ENCODE measurements at regions not wholly inside any gene's neighbourhood (a gene's known extent, or its start where the extent isn't known, plus 50 kb on each side); places are given as distances from the start of the nearest gene placed in this dataset.

DNA sequence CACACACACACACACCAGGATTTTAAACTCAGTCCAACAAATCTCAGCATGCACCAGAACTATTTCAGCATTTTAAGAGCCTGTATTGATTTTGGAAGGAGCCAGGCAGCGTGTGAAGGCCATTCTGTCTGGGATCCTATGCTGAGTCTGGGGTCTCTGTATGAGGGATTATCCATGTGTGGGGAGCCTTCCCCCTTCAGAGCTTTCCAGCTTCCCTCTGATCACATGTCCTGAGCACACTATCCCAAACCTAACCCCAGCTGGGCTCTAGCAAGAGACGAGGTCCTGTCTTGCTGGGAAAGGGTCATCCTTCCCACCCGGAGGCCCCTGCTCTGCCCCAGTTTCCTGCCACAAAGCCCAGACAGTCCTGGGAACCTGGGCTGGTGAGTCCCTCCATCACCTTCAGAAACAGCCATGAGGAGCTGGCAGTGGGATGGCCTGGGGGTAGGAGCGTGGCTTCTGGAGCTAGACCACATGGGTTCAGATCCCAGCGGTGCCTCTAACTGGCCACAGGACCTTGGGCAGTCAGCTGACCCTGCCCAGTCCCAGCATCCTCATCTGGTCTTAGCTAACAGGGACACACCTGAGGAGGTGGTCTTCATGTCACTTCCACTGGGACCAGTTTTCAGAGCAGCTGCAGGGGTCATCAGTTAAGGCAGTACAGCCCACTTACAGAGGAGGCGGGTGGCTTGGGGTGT is 79.6 kb upstream of the RET start:
- H3K4me3 ChIP-seq (ENCODE audit: low read depth in 1 of 2, low read length in 2 of 2): no peak overlapping the region
- no peaks in the 10 kb centered on the region for H3K9me3 ChIP-seq (ENCODE audit: insufficient read depth, low read length, severe bottlenecking)
- no peak overlapping the region for H2AFZ ChIP-seq (ENCODE audit: low read depth, low read length)
- no peaks in the 10 kb centered on the region for H3K36me3 ChIP-seq (ENCODE audit: insufficient read depth, low read length)
- no peaks in the 10 kb centered on the region for H3K79me2 ChIP-seq (ENCODE audit: insufficient read depth, low read length)
- no peak overlapping the region for H3K4me2 ChIP-seq (ENCODE audit: insufficient read depth, low read length)
- no peaks in the 10 kb centered on the region for H3K4me1 ChIP-seq (ENCODE audit: insufficient read depth, low read length)
- H4K20me1 ChIP-seq (ENCODE audit: insufficient read depth, low read length): no peaks in the 10 kb centered on the region; the same call in 1 of the 2 replicates
- no peak overlapping the region for H3K9ac ChIP-seq (ENCODE audit: low read depth, low read length)
- ATAC-seq (ENCODE audit: insufficient read depth, low read depth) (no peak), DNase-seq (no peak)
- no peaks in the 10 kb centered on the region for H3K27me3 ChIP-seq (ENCODE audit: insufficient read depth, low read length, poor library complexity)
- no peak for TF ChIP-seq EZH2 (IDR thresholded peaks at IDR 0.05; ENCODE audit: borderline replicate concordance, low read depth, low read length, severe bottlenecking)
- TF ChIP-seq, protein P1, sequence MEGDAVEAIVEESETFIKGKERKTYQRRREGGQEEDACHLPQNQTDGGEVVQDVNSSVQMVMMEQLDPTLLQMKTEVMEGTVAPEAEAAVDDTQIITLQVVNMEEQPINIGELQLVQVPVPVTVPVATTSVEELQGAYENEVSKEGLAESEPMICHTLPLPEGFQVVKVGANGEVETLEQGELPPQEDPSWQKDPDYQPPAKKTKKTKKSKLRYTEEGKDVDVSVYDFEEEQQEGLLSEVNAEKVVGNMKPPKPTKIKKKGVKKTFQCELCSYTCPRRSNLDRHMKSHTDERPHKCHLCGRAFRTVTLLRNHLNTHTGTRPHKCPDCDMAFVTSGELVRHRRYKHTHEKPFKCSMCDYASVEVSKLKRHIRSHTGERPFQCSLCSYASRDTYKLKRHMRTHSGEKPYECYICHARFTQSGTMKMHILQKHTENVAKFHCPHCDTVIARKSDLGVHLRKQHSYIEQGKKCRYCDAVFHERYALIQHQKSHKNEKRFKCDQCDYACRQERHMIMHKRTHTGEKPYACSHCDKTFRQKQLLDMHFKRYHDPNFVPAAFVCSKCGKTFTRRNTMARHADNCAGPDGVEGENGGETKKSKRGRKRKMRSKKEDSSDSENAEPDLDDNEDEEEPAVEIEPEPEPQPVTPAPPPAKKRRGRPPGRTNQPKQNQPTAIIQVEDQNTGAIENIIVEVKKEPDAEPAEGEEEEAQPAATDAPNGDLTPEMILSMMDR (IDR thresholded peaks at IDR 0.05; ENCODE audit: borderline replicate concordance, extremely low read depth, low read length, poor library complexity, severe bottlenecking): no peak
- no peak overlapping the region for H3K27ac ChIP-seq (ENCODE audit: low read length)

DNA sequence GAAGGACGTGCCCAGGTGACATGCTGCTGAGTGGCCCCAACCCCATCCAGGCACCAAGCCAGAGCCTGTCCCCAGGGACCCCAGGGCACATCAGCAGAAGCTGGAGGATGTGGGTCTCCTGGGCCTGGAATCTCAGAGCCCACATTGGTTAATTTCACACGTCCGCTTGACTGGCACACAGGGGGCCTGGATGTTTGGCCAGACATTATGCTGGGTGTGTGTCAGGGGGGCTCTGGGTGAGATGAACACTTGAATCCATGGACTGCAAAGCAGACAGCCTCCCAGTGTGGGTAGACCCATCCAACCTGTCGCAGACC is 79.1 kb upstream of the RET start:
- no peak overlapping the region for H2AFZ ChIP-seq (ENCODE audit: low read depth, low read length)
- H3K9me3 ChIP-seq (ENCODE audit: insufficient read depth, low read length, severe bottlenecking): no peaks in the 10 kb centered on the region
- no peaks in the 10 kb centered on the region for H3K36me3 ChIP-seq (ENCODE audit: insufficient read depth, low read length)
- H3K4me1 ChIP-seq (ENCODE audit: insufficient read depth, low read length): no peaks in the 10 kb centered on the region
- ATAC-seq (ENCODE audit: insufficient read depth, low read depth) (no peak), DNase-seq (no peak)
- no peaks in the 10 kb centered on the region for H3K27me3 ChIP-seq (ENCODE audit: insufficient read depth, low read length, poor library complexity)
- no peaks in the 10 kb centered on the region for H3K79me2 ChIP-seq (ENCODE audit: insufficient read depth, low read length)
- no peak for TF ChIP-seq EZH2 (IDR thresholded peaks at IDR 0.05; ENCODE audit: borderline replicate concordance, low read depth, low read length, severe bottlenecking)
- TF ChIP-seq, protein P1 (IDR thresholded peaks at IDR 0.05; ENCODE audit: borderline replicate concordance, extremely low read depth, low read length, poor library complexity, severe bottlenecking): no peak
- no peak overlapping the region for H3K27ac ChIP-seq (ENCODE audit: low read length)
- H3K9ac ChIP-seq (ENCODE audit: low read depth, low read length): no peak overlapping the region
- H3K4me2 ChIP-seq (ENCODE audit: insufficient read depth, low read length): no peak overlapping the region
- H4K20me1 ChIP-seq (ENCODE audit: insufficient read depth, low read length): no peaks in the 10 kb centered on the region
- H3K4me3 ChIP-seq (ENCODE audit: low read depth in 1 of 2, low read length in 2 of 2): no peak overlapping the region

DNA sequence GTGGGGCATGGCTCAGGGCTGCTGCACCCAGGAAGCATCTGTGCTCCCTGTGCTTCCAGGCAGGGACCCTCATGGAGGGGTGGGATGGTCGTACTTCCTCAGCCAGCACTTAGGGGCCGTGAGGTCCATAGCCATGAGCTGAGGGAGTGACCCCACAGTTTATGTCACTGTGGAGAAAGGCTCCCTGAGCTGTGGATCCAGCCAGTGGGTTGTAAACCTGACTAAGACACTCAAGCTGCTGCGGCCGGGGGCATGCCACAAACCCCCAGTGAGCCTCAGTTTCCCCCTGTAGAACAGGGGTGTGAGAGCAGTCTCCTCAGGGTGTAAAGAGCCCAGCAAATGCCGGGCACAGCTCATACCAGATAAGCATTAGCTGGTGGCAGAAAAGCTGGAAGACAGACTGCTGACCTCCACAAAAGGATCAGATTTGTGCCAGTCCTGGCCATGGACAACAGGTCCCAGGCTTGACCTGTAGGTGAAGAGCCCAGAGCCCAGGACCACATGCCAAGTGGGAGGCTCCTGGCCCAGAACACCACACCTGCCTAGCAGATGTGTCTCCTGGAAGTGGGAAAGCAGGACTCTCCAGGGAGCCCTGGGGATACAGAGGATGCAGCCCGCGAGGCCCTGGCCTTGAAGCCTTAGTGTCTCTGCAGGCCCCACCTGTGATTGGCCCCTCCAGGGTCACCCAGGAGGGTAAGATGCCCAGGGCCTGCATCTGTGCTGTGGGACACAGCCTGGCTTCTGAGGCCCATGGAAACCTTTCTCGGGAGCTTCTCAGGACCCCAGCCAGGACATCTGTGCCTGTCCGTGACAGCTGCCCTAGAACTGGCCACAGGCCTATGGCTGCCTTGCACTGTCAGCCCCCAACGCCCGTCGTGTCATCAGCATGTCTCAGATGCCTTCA is 78.1 kb upstream of the RET start:
- DNase-seq (no peak), ATAC-seq (ENCODE audit: insufficient read depth, low read depth) (no peak)
- H3K27ac ChIP-seq (ENCODE audit: low read length): no peak overlapping the region
- H3K4me2 ChIP-seq (ENCODE audit: insufficient read depth, low read length): no peak overlapping the region
- H3K36me3 ChIP-seq (ENCODE audit: insufficient read depth, low read length): no peaks in the 10 kb centered on the region
- H2AFZ ChIP-seq (ENCODE audit: low read depth, low read length): no peak overlapping the region
- H3K4me3 ChIP-seq (ENCODE audit: low read depth in 1 of 2, low read length in 2 of 2): no peak overlapping the region
- H3K4me1 ChIP-seq (ENCODE audit: insufficient read depth, low read length): no peaks in the 10 kb centered on the region
- TF ChIP-seq EZH2 (IDR thresholded peaks at IDR 0.05; ENCODE audit: borderline replicate concordance, low read depth, low read length, severe bottlenecking): no peak
- TF ChIP-seq, protein P1 (IDR thresholded peaks at IDR 0.05; ENCODE audit: borderline replicate concordance, extremely low read depth, low read length, poor library complexity, severe bottlenecking): no peak
- no peaks in the 10 kb centered on the region for H3K9me3 ChIP-seq (ENCODE audit: insufficient read depth, low read length, severe bottlenecking)
- no peak overlapping the region for H3K9ac ChIP-seq (ENCODE audit: low read depth, low read length)
- no peaks in the 10 kb centered on the region for H3K79me2 ChIP-seq (ENCODE audit: insufficient read depth, low read length)
- H3K27me3 ChIP-seq (ENCODE audit: insufficient read depth, low read length, poor library complexity): no peaks in the 10 kb centered on the region
- H4K20me1 ChIP-seq (ENCODE audit: insufficient read depth, low read length): no peaks in the 10 kb centered on the region

Measured in DND-41 (cell line).